ENCODE measurements at regions not wholly inside any gene's neighbourhood (a gene's known extent, or its start where the extent isn't known, plus 50 kb on each side); places are given as distances from the start of the nearest gene placed in this dataset.
A peak's percentile ranks its signal among the peaks of the same experiment; 100 is the strongest.

DNA sequence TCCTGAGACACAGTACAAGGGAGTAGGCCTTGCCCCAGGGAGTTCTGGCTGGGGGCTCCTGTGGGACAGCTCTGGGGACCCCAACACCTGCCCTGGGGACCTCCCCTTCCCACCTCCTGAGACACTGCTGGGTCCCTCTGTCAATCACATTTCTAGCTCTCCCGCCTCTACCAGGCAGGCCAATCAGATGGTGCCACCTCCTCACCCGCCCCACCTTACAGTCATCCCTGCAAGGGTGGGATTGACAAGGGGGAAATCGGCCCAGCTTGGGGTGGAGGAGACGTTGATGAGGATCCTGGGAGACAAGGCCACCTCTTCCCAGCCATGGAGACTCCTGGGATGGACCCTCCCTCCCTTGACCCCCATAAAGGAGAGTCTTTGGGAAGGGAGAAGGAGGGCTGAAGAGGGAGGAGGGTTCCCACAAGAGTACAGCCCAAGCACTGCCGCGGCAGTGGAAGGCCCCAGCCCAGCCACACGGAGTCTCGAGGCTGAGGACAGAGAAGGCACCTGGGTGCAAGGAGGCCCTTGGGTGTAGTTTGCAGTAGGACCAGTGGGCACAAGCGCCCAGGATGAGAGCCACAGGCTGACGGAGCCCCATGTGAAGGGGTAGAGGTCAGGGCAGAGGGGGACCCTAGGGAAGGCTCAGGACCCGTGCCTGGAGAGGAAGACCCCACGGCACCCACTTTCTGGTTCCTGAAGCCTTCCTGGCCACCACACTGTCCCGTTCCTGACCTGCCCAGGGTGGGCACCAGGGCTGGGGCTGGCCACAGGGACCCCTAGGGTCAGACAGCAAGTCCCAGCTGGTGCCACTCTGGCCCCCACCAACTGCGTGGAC lies 109.9 kb upstream of the OTOS start:
- TF ChIP-seq, protein P1, sequence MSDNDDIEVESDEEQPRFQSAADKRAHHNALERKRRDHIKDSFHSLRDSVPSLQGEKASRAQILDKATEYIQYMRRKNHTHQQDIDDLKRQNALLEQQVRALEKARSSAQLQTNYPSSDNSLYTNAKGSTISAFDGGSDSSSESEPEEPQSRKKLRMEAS (IDR thresholded peaks at IDR 0.05; ENCODE audit: low read depth, low read length): no peak
- no peak for DNase-seq (ENCODE audit: low read depth)
- H3K4me3 ChIP-seq (ENCODE audit: low read depth, low read length): no peak overlapping the region

DNA sequence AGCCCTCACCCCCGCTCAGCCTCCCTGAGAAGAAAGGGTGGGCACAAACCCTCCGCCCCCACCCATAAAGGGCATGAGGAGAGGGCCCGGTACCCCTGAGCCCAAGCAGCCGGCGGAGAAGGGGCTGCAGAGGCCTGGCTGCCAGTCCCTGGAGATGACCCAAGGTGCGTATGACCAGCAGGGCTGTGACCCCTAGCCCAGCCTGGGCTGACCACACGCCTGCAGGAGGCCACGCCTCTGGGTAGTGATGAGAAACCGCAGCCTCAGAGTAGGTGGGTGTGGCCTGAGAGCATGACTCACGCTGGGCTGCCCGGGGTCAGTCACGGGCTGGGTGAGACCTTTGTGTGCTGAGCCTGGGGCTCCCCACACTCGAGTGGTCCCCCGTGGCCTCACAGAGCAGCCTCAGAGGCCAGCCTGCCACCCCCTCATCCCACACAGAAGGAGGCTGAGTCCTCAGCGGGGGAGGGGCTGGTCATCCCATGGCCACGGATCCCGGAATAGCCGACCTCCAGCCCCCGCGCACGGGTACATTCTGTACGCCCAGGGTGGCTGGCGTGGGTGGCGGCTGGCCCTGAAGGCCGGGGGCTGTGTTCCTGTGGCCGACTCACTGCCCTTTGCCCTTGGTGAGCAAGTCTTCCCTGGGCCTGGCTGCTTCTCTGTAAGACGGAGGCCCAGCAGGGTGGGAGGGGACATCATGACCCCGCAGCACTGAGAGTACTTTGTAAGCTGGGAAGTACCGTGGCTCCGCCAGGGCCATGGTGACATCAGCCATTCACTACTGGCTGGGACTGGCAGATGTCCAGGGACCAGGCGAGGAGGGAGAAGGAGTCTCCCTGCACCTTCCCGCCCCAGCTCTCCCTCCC lies 110.8 kb upstream of the OTOS start:
- no peak for TF ChIP-seq POLR2A (IDR thresholded peaks at IDR 0.05; ENCODE audit: extremely low read depth, insufficient read length)
- TF ChIP-seq, protein P1 (IDR thresholded peaks at IDR 0.05; ENCODE audit: low read depth, low read length): no peak
- no peak for TF ChIP-seq MYC (IDR thresholded peaks at IDR 0.05; ENCODE audit: low read depth, low read length)
- TF ChIP-seq, protein P2, sequence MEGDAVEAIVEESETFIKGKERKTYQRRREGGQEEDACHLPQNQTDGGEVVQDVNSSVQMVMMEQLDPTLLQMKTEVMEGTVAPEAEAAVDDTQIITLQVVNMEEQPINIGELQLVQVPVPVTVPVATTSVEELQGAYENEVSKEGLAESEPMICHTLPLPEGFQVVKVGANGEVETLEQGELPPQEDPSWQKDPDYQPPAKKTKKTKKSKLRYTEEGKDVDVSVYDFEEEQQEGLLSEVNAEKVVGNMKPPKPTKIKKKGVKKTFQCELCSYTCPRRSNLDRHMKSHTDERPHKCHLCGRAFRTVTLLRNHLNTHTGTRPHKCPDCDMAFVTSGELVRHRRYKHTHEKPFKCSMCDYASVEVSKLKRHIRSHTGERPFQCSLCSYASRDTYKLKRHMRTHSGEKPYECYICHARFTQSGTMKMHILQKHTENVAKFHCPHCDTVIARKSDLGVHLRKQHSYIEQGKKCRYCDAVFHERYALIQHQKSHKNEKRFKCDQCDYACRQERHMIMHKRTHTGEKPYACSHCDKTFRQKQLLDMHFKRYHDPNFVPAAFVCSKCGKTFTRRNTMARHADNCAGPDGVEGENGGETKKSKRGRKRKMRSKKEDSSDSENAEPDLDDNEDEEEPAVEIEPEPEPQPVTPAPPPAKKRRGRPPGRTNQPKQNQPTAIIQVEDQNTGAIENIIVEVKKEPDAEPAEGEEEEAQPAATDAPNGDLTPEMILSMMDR (IDR thresholded peaks at IDR 0.05; ENCODE audit: low read depth, low read length): no peak
- H3K4me3 ChIP-seq (ENCODE audit: low read depth, low read length): no peak overlapping the region
- DNase-seq (ENCODE audit: low read depth): peak; percentile 74

DNA sequence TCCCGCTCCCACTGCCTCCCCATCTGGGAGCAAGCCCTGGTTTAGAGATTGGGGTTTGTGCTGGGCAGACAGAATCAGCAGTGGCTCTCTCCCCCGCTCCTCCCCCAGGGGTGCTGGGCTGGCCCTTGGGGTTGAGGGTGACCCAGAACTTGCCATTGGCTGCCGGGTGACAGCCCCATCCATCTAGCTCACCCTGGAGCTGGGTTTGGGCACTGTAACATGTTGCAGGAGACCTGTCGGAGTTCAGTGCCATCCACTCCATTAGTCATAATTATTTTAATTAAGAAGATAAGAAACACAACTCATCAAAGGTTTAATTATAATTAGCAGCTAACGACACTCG lies 111.4 kb upstream of the OTOS start:
- no peak for TF ChIP-seq MYC (IDR thresholded peaks at IDR 0.05; ENCODE audit: low read depth, low read length)
- TF ChIP-seq, protein P2 (IDR thresholded peaks at IDR 0.05; ENCODE audit: low read depth, low read length): no peak
- no peak for TF ChIP-seq POLR2A (IDR thresholded peaks at IDR 0.05; ENCODE audit: extremely low read depth, insufficient read length)
- TF ChIP-seq, protein P1 (IDR thresholded peaks at IDR 0.05; ENCODE audit: low read depth, low read length): no peak
- no peak overlapping the region for H3K4me3 ChIP-seq (ENCODE audit: low read depth, low read length)

DNA sequence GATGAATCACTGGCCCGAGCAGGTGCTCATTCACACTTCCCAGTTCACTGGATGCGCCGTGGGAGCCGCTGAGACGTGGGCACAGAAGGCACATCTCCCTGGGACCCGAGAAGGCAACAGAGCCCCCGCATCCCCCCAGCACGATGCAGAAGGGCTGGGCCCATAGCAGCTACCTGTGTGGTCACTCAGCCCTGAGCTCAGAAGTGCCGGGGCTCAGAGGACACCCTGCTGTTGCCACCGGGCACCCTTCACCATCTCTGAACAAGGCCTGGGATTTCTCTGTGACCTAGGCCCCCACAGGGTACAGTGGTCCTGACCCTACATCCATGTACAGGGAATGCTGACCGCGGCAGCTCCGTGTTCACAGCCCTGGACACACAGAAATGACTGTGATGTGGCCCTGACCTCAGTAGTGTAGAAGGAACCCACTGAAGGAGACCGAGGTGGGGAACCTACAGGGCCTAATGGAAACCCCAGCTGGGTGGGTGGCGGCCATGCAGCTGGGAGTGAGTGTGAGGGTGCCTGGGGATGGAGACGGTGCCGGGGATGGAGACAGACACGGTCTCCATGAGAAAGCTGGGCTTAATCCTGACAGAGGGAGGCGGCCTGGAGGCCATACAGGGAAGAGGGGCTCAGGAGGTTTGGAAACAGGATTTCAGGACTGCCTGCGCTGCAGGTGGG lies 111.9 kb upstream of the OTOS start:
- TF ChIP-seq, protein P1 (IDR thresholded peaks at IDR 0.05; ENCODE audit: low read depth, low read length): no peak
- TF ChIP-seq, protein P2 (IDR thresholded peaks at IDR 0.05; ENCODE audit: low read depth, low read length): no peak
- TF ChIP-seq POLR2A (IDR thresholded peaks at IDR 0.05; ENCODE audit: extremely low read depth, insufficient read length) (no peak), MYC (IDR thresholded peaks at IDR 0.05; ENCODE audit: low read depth, low read length) (no peak)
- no peak overlapping the region for H3K4me3 ChIP-seq (ENCODE audit: low read depth, low read length)

More for the DNA sequence above, 111.4 kb upstream of the OTOS start:
- no peak for DNase-seq (ENCODE audit: low read depth)

DNA sequence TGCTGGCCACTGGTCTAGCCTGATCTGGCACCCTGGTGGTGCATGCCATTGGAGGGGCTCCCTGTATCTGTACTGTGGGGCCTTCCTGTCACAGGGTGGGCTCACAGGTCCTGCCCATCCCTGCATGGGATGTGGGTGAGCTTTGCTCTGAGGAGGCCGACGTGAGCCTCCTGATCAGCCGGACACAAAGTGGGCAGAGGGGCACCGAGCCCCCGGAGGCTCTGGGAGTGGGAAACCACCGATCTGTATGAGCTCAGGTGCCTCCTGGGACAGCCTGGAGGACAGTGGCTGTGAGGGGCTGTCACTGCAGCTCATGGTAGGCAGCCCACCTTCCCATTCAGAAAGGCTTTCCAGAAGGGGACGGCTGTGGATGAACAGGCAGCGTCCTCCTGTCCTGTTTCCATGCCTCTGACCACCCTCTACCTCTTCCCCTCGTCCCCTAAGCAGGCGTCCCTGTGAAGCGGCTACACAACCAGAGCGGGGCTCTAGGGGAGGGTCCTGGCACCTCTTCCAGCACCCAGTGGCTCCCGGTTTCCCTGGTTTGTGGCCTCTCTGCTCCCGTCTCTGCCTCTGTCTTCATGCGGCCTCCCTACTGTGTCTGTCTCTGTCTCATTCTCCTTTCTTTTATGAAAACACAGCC lies 112.5 kb upstream of the OTOS start:
- TF ChIP-seq MYC (IDR thresholded peaks at IDR 0.05; ENCODE audit: low read depth, low read length): no peak
- TF ChIP-seq POLR2A (IDR thresholded peaks at IDR 0.05; ENCODE audit: extremely low read depth, insufficient read length): no peak
- TF ChIP-seq, protein P2 (IDR thresholded peaks at IDR 0.05; ENCODE audit: low read depth, low read length): no peak
- TF ChIP-seq, protein P1 (IDR thresholded peaks at IDR 0.05; ENCODE audit: low read depth, low read length): no peak
- DNase-seq (ENCODE audit: low read depth): no peak

More for the DNA sequence above, 111.9 kb upstream of the OTOS start:
- no peak for DNase-seq (ENCODE audit: low read depth)

More for the DNA sequence above, 112.5 kb upstream of the OTOS start:
- H3K4me3 ChIP-seq (ENCODE audit: low read depth, low read length): no peak overlapping the region

Data from NB4 (cell line).